Osteoblast (primary cell): ENCODE measurements at regions not wholly inside any gene's neighbourhood (a gene's known extent, or its start where the extent isn't known, plus 50 kb on each side); places are given as distances from the start of the nearest gene placed in this dataset.
A peak's percentile ranks its signal among the peaks of the same experiment; 100 is the strongest.

ENCODE experiments used
- DNase-seq: peaks from one replicate; pipeline ENCODE4 v3.0.0; 2011; ENCODE audit warnings: low spot score, mixed read lengths; ENCODE audit not compliant: insufficient read length; ENCODE audit errors: missing footprints
- H2AFZ ChIP-seq: 2 replicates; pipeline ENCODE4 v1.6.0; 2011; ENCODE audit warnings: mild to moderate bottlenecking, low read length
- H3K27ac ChIP-seq: 2 replicates; pipeline ENCODE4 v1.5.1; 2011; ENCODE audit warnings: mild to moderate bottlenecking, low read depth, low read length, moderate library complexity
- H3K27me3 ChIP-seq: 2 replicates; pipeline ENCODE4 v1.6.0; 2012; ENCODE audit warnings: mild to moderate bottlenecking, control low read depth, inconsistent platforms, low read length, moderate library complexity; ENCODE audit not compliant: insufficient read depth
- H3K36me3 ChIP-seq: 2 replicates; pipeline ENCODE4 v1.5.1; 2011; ENCODE audit warnings: mild to moderate bottlenecking, low read length, control low read depth, moderate library complexity; ENCODE audit not compliant: insufficient read depth
- H3K4me1 ChIP-seq: 2 replicates; pipeline ENCODE4 v1.5.1; 2011; ENCODE audit warnings: mild to moderate bottlenecking, low read length, control low read depth, moderate library complexity; ENCODE audit not compliant: insufficient read depth
- H3K4me2 ChIP-seq: 2 replicates; pipeline ENCODE4 v1.6.0; 2011; ENCODE audit warnings: mild to moderate bottlenecking, low read length; ENCODE audit not compliant: insufficient read depth
- H3K4me3 ChIP-seq: fragments of 200-600 bp; sonication (generic); 3 replicates; pipeline ENCODE4 v1.5.1; 2012; ENCODE audit warnings: mild to moderate bottlenecking, low read length, inconsistent platforms; ENCODE audit not compliant: insufficient read depth
- H3K79me2 ChIP-seq: 2 replicates; pipeline ENCODE4 v1.6.0; 2012; ENCODE audit warnings: mild to moderate bottlenecking, low read length, control low read depth, inconsistent platforms; ENCODE audit not compliant: insufficient read depth
- H3K9me3 ChIP-seq: 2 replicates; pipeline ENCODE4 v1.5.1; 2011; ENCODE audit warnings: low read depth, low read length, control low read depth
- H4K20me1 ChIP-seq: 2 replicates; pipeline ENCODE4 v1.6.0; 2012; ENCODE audit warnings: mild to moderate bottlenecking, low read length, control low read depth; ENCODE audit not compliant: insufficient read depth
- CTCF ChIP-seq: IDR thresholded peaks from 2 replicates; pipeline ENCODE4 v1.5.1; 2011; ENCODE audit warnings: mild to moderate bottlenecking, low read depth, low read length, moderate library complexity; ENCODE audit errors: extremely low read depth

- Histone ChIP-seq H3K79me2 (no peaks in the 10 kb centered on the region), H4K20me1 (no peaks in the 10 kb centered on the region), H2AFZ (no peak overlapping the region), H3K36me3 (no peaks in the 10 kb centered on the region), H3K27me3 (no peaks in the 10 kb centered on the region), H3K4me1 (peaks cover 37% of the 10 kb centered on the region), H3K27ac (peak overlapping the region; percentile 99), H3K4me3 (peak overlapping the region; percentile 12), H3K4me2 (peak overlapping the region; percentile 69), H3K9me3 (no peaks in the 10 kb centered on the region)
- TF ChIP-seq CTCF = no peak
- peak; percentile 82 for DNase-seq
Measured at GRCh38 chr2:237207646-237208045, 122.0 kb downstream of the COPS8 start.

- H3K27me3 ChIP-seq = no peaks in the 10 kb centered on the region
- H3K9me3 ChIP-seq = no peaks in the 10 kb centered on the region
- peak overlapping the region; percentile 73 for H2AFZ ChIP-seq
- H3K36me3 ChIP-seq = no peaks in the 10 kb centered on the region
- H3K79me2 ChIP-seq = no peaks in the 10 kb centered on the region
- no peak for TF ChIP-seq CTCF
- no peak for DNase-seq
- H3K4me3 ChIP-seq = peak overlapping the region; percentile 12
- peak overlapping the region; percentile 69 for H3K4me2 ChIP-seq
- H3K4me1 ChIP-seq = peaks cover 30% of the 10 kb centered on the region
- no peaks in the 10 kb centered on the region for H4K20me1 ChIP-seq
- peak overlapping the region; percentile 99 for H3K27ac ChIP-seq
Measured at GRCh38 chr2:237208373-237209260, 122.9 kb downstream of the COPS8 start.

GRCh38 chr2:237209885-237210284 is 124.2 kb downstream of the COPS8 start:
- Histone ChIP-seq H3K4me2 (no peak overlapping the region), H3K4me1 (peaks cover 36% of the 10 kb centered on the region), H3K79me2 (no peaks in the 10 kb centered on the region), H2AFZ (no peak overlapping the region), H3K4me3 (no peak overlapping the region), H4K20me1 (no peaks in the 10 kb centered on the region), H3K27me3 (no peaks in the 10 kb centered on the region), H3K36me3 (no peaks in the 10 kb centered on the region), H3K9me3 (no peaks in the 10 kb centered on the region), H3K27ac (peak overlapping the region; percentile 99)
- no peak for TF ChIP-seq CTCF
- no peak for DNase-seq

DNA sequence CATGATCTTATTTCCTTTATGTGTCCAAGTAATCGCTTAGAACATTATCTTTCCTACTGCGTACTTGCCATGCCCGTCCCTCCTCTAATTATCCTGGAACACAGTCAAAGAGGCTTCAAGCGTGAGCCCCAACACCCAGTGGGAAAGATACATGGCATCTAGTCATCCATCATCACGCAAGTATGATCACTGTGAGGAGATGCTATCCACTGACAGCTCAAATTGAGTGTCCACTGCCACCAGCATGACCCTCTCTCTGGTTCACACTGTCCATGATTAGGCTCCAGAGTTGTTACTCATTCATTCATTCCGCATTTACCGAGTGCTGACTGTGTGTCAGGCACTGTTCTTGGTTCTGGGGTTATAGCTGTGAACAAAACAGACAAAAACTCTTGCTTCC is 124.6 kb downstream of the COPS8 start:
- Histone ChIP-seq H3K36me3 (no peaks in the 10 kb centered on the region), H3K27me3 (no peaks in the 10 kb centered on the region), H3K4me2 (no peak overlapping the region), H2AFZ (no peak overlapping the region), H3K27ac (no peak overlapping the region), H3K79me2 (no peaks in the 10 kb centered on the region), H3K4me3 (no peak overlapping the region), H3K9me3 (no peaks in the 10 kb centered on the region), H3K4me1 (peaks cover 36% of the 10 kb centered on the region), H4K20me1 (no peaks in the 10 kb centered on the region)
- no peak for TF ChIP-seq CTCF
- DNase-seq = no peak
